ENCODE measurements at regions not wholly inside any gene's neighbourhood (a gene's known extent, or its start where the extent isn't known, plus 50 kb on each side); places are given as distances from the start of the nearest gene placed in this dataset.

- no peak for TF ChIP-seq PATZ1 (CRISPR knock-in tag; IDR thresholded peaks at IDR 0.05; ENCODE audit: borderline replicate concordance)
Observed at GRCh38 chr4:138761638-138762220, 253.9 kb upstream of the NOCT start (continued).

- no peak for TF ChIP-seq ZNF70 (CRISPR knock-in tag; IDR thresholded peaks at IDR 0.05)
- TF ChIP-seq POU6F1 (CRISPR knock-in tag; IDR thresholded peaks at IDR 0.05; ENCODE audit: borderline replicate concordance, low read depth) = no peak
- no peak for TF ChIP-seq PPARA (CRISPR knock-in tag; IDR thresholded peaks at IDR 0.05; ENCODE audit: borderline replicate concordance)
- TF ChIP-seq TCF4 (CRISPR knock-in tag; IDR thresholded peaks at IDR 0.05; ENCODE audit: borderline replicate concordance) = no peak
- no peak for TF ChIP-seq GLIS3 (CRISPR knock-in tag; IDR thresholded peaks at IDR 0.05)
- TF ChIP-seq SNAI2 (CRISPR knock-in tag; IDR thresholded peaks at IDR 0.05) = no peak
- TF ChIP-seq ZFP3 (CRISPR knock-in tag; IDR thresholded peaks at IDR 0.05) = no peak
- no peak for TF ChIP-seq BACH2 (CRISPR knock-in tag; IDR thresholded peaks at IDR 0.05; ENCODE audit: borderline replicate concordance)
- no peak for TF ChIP-seq ARNTL (CRISPR knock-in tag; IDR thresholded peaks at IDR 0.05; ENCODE audit: borderline replicate concordance, low read depth)
- TF ChIP-seq ISL1 (CRISPR knock-in tag; IDR thresholded peaks at IDR 0.05) = no peak
- TF ChIP-seq CSRNP3 (CRISPR knock-in tag; IDR thresholded peaks at IDR 0.05) = no peak
- ATAC-seq = no peak
Observed at GRCh38 chr4:138759554-138759902, 256.1 kb upstream of the NOCT start.

- ATAC-seq = no peak
- TF ChIP-seq RARB (CRISPR knock-in tag; IDR thresholded peaks at IDR 0.05) (no peak), ISL1 (CRISPR knock-in tag; IDR thresholded peaks at IDR 0.05) (no peak), ZNF70 (CRISPR knock-in tag; IDR thresholded peaks at IDR 0.05) (no peak), CSDC2 (CRISPR knock-in tag; IDR thresholded peaks at IDR 0.05) (no peak)
Observed at GRCh38 chr4:138758876-138759553, 256.6 kb upstream of the NOCT start.

GRCh38 chr4:138758196-138758595 is 257.4 kb upstream of the NOCT start:
- ATAC-seq = no peak
- TF ChIP-seq CSDC2 (CRISPR knock-in tag; IDR thresholded peaks at IDR 0.05) (no peak), BACH2 (CRISPR knock-in tag; IDR thresholded peaks at IDR 0.05; ENCODE audit: borderline replicate concordance) (no peak), ARNTL (CRISPR knock-in tag; IDR thresholded peaks at IDR 0.05; ENCODE audit: borderline replicate concordance, low read depth) (no peak), CREB5 (CRISPR knock-in tag; IDR thresholded peaks at IDR 0.05; ENCODE audit: low read depth) (no peak)

GRCh38 chr4:138757432-138757831 is 258.1 kb upstream of the NOCT start:
- no peak for ATAC-seq
- TF ChIP-seq CSRNP3 (CRISPR knock-in tag; IDR thresholded peaks at IDR 0.05) (no peak), POU6F1 (CRISPR knock-in tag; IDR thresholded peaks at IDR 0.05; ENCODE audit: borderline replicate concordance, low read depth) (no peak), SNAI2 (CRISPR knock-in tag; IDR thresholded peaks at IDR 0.05) (no peak), ESRRG (CRISPR knock-in tag; IDR thresholded peaks at IDR 0.05) (no peak), ZNF565 (CRISPR knock-in tag; conservative IDR thresholded peaks at IDR 0.05; ENCODE audit: low read depth) (no peak), ZFP30 (CRISPR knock-in tag; IDR thresholded peaks at IDR 0.05) (no peak), GLIS3 (CRISPR knock-in tag; IDR thresholded peaks at IDR 0.05) (no peak), TCF4 (CRISPR knock-in tag; IDR thresholded peaks at IDR 0.05; ENCODE audit: borderline replicate concordance) (no peak), PATZ1 (CRISPR knock-in tag; IDR thresholded peaks at IDR 0.05; ENCODE audit: borderline replicate concordance) (no peak), ZC3H10 (CRISPR knock-in tag; IDR thresholded peaks at IDR 0.05) (no peak), RARB (CRISPR knock-in tag; IDR thresholded peaks at IDR 0.05) (no peak), CSDC2 (CRISPR knock-in tag; IDR thresholded peaks at IDR 0.05) (no peak), ZNF70 (CRISPR knock-in tag; IDR thresholded peaks at IDR 0.05) (no peak)

Measured in SK-N-SH treated with all-trans-retinoic acid at 6 μM for 48 hours (cell line).